ENCODE measurements at regions not wholly inside any gene's neighbourhood (a gene's known extent, or its start where the extent isn't known, plus 50 kb on each side); places are given as distances from the start of the nearest gene placed in this dataset.
A peak's percentile ranks its signal among the peaks of the same experiment; 100 is the strongest.
"Not testable (repeated sequence)": the region's sequence is repeated elsewhere in the genome, so short reads cannot be mapped to it uniquely, and the experiment has no call there.

GRCh38 chr13:80965097-80965496, 624.2 kb upstream of the SPRY2 start:
- H3K9me3 ChIP-seq (replicated peaks) = no peaks in the 10 kb centered on the region

GRCh38 chr13:80962855-80963254, 621.9 kb upstream of the SPRY2 start:
- no peaks in the 10 kb centered on the region for H3K27me3 ChIP-seq
- no peaks in the 10 kb centered on the region for H3K9me3 ChIP-seq (replicated peaks)
- no peaks in the 10 kb centered on the region for H3K36me3 ChIP-seq
- no peak overlapping the region for H3K4me3 ChIP-seq
- H3K27ac ChIP-seq = no peak overlapping the region
- 0 out of 2 replicates have a peak, but pooled peaks cover 5% of the 10 kb centered on the region for H3K4me1 ChIP-seq
- peak in 1 of 2 experiments; percentile 29 for DNase-seq

More at GRCh38 chr13:80965097-80965496, 624.2 kb upstream of the SPRY2 start:
- 0 out of 2 replicates have a peak, but pooled peaks cover 5% of the 10 kb centered on the region for H3K4me1 ChIP-seq
- no peak overlapping the region for H3K27ac ChIP-seq
- H3K4me3 ChIP-seq = no peak overlapping the region
- DNase-seq = no peak
- no peaks in the 10 kb centered on the region for H3K27me3 ChIP-seq
- H3K36me3 ChIP-seq = no peaks in the 10 kb centered on the region

DNA sequence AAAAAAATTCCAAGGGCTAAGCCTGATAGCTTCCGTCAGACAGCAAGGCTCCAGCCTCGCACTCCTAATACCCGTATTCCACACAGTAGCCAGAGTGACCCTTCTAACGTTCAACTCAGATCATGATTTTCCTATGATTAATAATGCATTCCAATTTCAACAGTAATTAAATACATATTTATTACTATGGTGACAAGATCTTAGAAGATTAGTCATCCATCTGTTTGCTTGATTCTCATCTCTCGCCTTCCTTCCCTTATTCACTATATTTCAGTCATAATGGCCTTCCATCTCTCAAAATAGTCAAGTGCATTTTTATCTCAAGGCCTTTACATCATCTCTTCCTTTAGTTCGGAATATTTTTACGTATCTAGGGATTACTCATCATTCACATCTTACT, 621.2 kb upstream of the SPRY2 start:
- H3K36me3 ChIP-seq = no peaks in the 10 kb centered on the region
- 0 out of 2 replicates have a peak, but pooled peaks cover 5% of the 10 kb centered on the region for H3K4me1 ChIP-seq
- DNase-seq = no peak
- no peaks in the 10 kb centered on the region for H3K9me3 ChIP-seq (replicated peaks)
- no peak overlapping the region for H3K27ac ChIP-seq
- no peaks in the 10 kb centered on the region for H3K27me3 ChIP-seq
- H3K4me3 ChIP-seq = no peak overlapping the region

DNA sequence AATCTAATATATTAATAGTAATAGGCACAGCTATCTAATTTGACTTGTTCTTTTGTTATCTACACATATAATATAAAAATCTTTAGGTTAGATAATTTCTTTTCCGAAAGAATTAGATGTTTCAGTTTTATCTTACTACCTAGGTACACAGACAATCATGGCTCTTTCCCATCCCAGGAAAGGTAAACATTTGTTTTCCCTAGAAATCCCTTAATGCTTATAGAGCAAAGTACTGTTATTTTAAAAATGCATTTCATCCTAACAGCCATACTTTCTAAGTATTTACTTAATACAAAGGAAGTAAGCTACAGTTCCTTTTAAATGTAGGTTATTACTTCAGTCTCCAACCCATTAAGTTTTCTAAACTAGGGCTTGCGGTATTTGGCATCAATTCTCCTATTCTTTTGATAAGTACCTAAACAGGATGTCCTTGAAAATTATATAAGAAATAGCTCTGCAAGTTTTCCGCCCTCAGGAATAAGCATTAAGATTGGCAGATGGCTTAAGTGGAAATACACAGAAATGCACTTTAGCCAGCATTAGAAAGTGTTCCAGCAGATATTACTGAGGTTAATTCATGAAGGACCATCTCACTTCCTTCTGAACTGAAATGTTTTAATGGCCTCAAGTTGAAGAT, 616.2 kb upstream of the SPRY2 start:
- no peak overlapping the region for H3K4me3 ChIP-seq
- no peak overlapping the region for H3K27ac ChIP-seq
- H3K9me3 ChIP-seq (replicated peaks) = no peaks in the 10 kb centered on the region
- no peak for DNase-seq
- no peaks in the 10 kb centered on the region for H3K27me3 ChIP-seq
- no peaks in the 10 kb centered on the region for H3K4me1 ChIP-seq
- no peaks in the 10 kb centered on the region for H3K36me3 ChIP-seq

DNA sequence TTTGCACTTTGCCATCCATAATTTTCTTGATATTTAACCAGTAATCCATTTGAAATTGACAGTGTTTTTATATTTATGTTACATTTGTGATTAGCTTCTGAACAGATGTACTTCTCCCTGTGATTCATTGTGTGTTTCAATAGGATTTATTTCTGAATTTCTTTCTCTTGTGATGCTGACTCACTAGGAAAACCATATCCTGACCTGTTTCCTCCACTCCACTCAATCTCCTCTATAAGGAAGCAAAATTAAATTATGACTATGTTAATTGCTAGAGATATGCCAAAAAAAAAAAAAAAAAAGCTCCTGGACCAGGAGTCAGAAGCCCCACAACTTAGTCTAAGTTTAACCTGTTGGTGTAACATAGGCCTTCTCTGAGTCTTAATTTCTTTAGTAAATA, 614.6 kb upstream of the SPRY2 start:
- DNase-seq = no peak

GRCh38 chr13:80952158-80952557, 611.2 kb upstream of the SPRY2 start:
- H3K27me3 ChIP-seq = no peaks in the 10 kb centered on the region
- no peaks in the 10 kb centered on the region; the same call in 1 of the 2 replicates for H3K9me3 ChIP-seq (replicated peaks)
- no peaks in the 10 kb centered on the region for H3K36me3 ChIP-seq
- no peak for DNase-seq
- H3K27ac ChIP-seq = no peak overlapping the region
- H3K4me3 ChIP-seq = no peak overlapping the region
- H3K4me1 ChIP-seq = no peaks in the 10 kb centered on the region

More for the DNA sequence above, 614.6 kb upstream of the SPRY2 start:
- Histone ChIP-seq H3K4me1 (no peaks in the 10 kb centered on the region), H3K27me3 (no peaks in the 10 kb centered on the region), H3K9me3 (replicated peaks) (no peaks in the 10 kb centered on the region), H3K27ac (no peak overlapping the region), H3K4me3 (no peak overlapping the region), H3K36me3 (no peaks in the 10 kb centered on the region)

DNA sequence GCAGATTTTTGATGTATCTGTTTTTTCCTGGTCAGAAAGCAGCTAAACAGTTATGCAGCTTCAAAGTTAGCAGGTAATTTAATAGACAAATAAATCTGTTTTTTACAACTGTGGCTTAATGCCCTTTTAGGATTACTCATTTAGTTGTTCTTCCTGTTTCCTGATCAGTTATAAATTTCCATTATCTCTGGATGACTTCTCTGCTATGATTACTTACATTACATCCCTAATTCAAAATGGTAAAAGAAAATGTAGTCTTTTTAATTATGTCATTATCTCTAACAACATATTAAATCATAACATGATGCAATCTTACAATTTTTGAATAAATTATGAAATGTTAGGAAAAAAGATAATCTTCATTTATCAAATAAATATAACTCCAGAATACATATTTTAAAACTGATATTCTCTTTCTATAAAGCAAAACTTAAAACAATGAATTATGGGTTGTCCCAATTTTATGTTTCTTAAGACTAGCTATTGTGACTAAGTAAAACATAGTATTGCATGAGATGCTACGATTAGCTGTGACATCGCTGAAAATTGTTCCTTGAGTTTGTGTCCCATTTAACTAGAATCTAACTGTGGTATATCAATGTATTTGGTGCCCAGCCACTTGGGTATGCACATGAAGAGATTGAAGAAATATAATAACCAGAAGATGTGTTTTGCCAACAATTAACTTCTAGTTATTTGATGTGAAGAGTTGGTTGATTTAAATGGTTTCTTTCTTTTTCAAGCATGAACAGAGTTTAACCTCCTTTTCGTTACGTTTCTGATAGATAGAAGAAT, 605.3 kb upstream of the SPRY2 start:
- Histone ChIP-seq H3K27me3 (no peaks in the 10 kb centered on the region), H3K36me3 (no peaks in the 10 kb centered on the region), H3K4me3 (no peak overlapping the region), H3K4me1 (peaks cover 16% of the 10 kb centered on the region), H3K27ac (no peak overlapping the region), H3K9me3 (replicated peaks) (no peaks in the 10 kb centered on the region; the same call in 1 of the 2 replicates)
- DNase-seq = no peak

- peak; percentile 66 to 84 for DNase-seq
Observed at GRCh38 chr13:80945328-80945727, 604.4 kb upstream of the SPRY2 start.

DNA sequence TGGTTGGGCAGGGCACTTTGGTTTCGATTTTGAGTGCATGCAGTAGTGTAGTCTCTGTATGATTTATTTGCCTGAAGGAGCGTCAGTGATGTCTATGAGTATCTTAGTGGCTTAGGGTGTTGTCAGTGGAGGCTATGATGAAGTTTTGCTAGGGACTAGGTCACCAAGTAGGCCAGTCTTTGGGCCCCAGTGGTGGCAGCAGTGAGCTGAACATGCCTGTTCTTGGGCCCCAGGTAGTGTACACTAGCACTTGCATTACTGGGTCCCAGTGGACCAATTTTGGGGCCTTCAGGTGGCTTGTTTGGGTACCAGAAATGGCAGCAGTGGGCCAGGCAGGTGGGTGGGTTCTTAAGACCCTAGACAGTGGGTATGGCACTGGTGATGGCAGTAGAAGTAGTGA, 598.7 kb upstream of the SPRY2 start:
- peaks cover under 1% of the 10 kb centered on the region for H3K4me1 ChIP-seq
- H3K27me3 ChIP-seq = no peaks in the 10 kb centered on the region
- H3K4me3 ChIP-seq = no peak overlapping the region
- no peaks in the 10 kb centered on the region for H3K9me3 ChIP-seq (replicated peaks)
- no peak for DNase-seq
- no peak overlapping the region for H3K27ac ChIP-seq
- H3K36me3 ChIP-seq = no peaks in the 10 kb centered on the region

More at GRCh38 chr13:80945328-80945727, 604.4 kb upstream of the SPRY2 start:
- H3K27ac ChIP-seq = peak overlapping the region; percentile 35
- no peaks in the 10 kb centered on the region; the same call in 1 of the 2 replicates for H3K9me3 ChIP-seq (replicated peaks)
- H3K27me3 ChIP-seq = no peaks in the 10 kb centered on the region
- peaks cover 16% of the 10 kb centered on the region for H3K4me1 ChIP-seq
- H3K4me3 ChIP-seq = no peak overlapping the region
- H3K36me3 ChIP-seq = no peaks in the 10 kb centered on the region

DNA sequence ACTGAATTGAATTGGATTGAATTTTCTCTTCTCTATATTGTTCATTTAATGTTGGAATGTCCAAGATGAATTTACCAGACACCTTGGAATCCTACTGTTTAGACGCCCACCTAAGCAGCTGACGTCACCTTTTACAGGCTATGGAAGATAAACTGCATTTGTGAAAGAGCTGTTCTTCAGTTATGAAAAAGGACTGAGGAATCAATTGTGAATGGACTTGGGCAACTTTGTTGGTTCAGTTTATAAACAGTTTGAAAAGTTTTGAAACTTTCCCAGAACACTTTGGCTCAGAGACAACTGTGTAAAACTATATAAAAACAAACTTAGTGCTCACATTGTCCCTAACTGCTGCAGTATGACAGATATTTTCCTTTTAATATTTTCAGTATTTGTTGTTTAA, 590.8 kb upstream of the SPRY2 start:
- Histone ChIP-seq H3K36me3 (no peaks in the 10 kb centered on the region), H3K27ac (no peak overlapping the region), H3K4me1 (no peaks in the 10 kb centered on the region), H3K4me3 (no peak overlapping the region), H3K27me3 (no peaks in the 10 kb centered on the region), H3K9me3 (replicated peaks) (no peaks in the 10 kb centered on the region)
- no peak for DNase-seq

DNA sequence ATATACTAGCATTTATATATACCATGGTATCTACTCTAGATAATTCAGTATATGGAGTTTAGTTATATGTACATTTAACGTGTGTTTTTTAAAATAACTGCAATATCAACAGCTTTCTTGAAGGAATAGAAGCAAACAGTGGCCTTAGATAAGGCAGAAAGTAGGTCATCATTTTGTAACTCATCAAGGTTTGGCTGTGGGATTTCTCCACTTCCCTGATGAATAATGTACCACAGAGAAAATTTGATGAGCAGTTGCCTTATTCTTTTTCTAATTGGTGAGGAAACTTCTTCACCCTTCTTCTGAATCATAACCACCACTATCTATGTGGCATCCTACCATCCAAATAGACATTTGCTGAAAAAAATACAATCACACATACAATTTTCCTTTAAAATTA, 590.2 kb upstream of the SPRY2 start:
- H3K9me3 ChIP-seq (replicated peaks) = no peaks in the 10 kb centered on the region
- H3K36me3 ChIP-seq = no peaks in the 10 kb centered on the region
- DNase-seq = no peak
- no peak overlapping the region for H3K4me3 ChIP-seq
- H3K27ac ChIP-seq = no peak overlapping the region
- H3K4me1 ChIP-seq = no peaks in the 10 kb centered on the region
- H3K27me3 ChIP-seq = no peaks in the 10 kb centered on the region

DNA sequence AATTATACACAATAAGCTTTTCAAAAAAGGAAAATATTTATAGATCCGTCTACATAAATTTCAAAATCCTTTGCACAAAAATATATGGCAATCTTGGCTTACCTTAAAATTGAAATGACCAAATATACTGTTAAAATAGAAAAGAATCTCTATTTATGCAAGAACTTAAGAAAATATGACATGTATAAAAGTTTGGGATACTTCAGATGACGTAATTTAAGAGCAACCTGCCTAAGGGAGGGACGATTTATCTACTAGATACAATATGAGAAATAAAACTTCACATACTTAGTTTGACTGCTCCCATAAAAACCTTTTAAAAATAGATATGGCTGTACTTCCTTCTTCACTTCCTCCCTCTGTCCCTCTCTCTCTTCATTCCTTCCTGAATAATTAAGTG, 587.3 kb upstream of the SPRY2 start:
- Histone ChIP-seq H3K27me3 (no peaks in the 10 kb centered on the region), H3K4me3 (no peak overlapping the region), H3K9me3 (replicated peaks) (no peaks in the 10 kb centered on the region), H3K4me1 (no peaks in the 10 kb centered on the region), H3K36me3 (no peaks in the 10 kb centered on the region), H3K27ac (no peak overlapping the region)
- DNase-seq = no peak

DNA sequence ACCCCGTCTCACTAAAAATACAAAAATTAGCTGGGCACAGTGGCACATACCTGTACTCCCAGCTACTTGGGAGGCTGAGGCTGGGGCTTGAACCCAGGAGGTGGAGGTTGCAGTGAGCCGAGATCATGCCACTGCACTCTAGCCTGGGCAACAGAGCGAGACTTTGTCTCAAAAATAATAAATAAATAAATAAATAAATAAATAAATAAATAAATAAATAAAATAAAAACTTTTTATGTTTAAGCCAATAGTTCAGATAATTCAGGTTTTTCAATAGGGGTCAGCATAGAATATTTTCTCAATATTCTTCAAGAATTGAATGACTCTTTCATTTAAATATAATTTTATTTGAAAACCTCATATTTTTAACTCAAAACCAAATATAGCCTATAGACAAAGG, 585.1 kb upstream of the SPRY2 start:
- not testable (repeated sequence) for H3K27ac ChIP-seq; H3K9me3 ChIP-seq (replicated peaks); H3K4me1 ChIP-seq; H3K4me3 ChIP-seq; H3K27me3 ChIP-seq; DNase-seq; H3K36me3 ChIP-seq

- Histone ChIP-seq H3K27me3 (no peaks in the 10 kb centered on the region), H3K27ac (no peak overlapping the region), H3K4me1 (no peaks in the 10 kb centered on the region), H3K9me3 (replicated peaks) (no peaks in the 10 kb centered on the region), H3K4me3 (no peak overlapping the region), H3K36me3 (no peaks in the 10 kb centered on the region)
- DNase-seq = no peak
Observed at GRCh38 chr13:80924596-80924995, 583.7 kb upstream of the SPRY2 start.

DNA sequence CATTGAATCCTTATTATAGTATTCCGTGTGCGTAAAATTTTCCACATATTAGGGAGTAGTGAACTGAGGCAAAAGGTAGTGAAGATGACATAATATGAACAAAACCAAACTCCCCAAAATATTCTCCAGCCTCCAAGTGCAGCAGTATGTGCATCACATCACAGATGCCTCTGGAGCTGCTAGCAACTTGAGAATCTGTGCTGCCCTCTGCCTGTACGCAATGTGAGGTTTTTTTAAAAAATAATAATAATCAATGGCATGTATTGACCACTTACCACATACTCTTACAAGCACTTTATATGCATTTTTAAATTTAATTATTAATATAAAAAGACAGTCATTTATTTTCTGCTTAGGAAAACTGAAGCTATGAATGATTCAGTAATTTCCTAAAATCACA, 583.0 kb upstream of the SPRY2 start:
- no peaks in the 10 kb centered on the region for H3K9me3 ChIP-seq (replicated peaks)
- no peaks in the 10 kb centered on the region for H3K4me1 ChIP-seq
- peak in 1 of 2 experiments; percentile 10 for DNase-seq
- H3K27ac ChIP-seq = no peak overlapping the region
- H3K4me3 ChIP-seq = no peak overlapping the region
- H3K27me3 ChIP-seq = no peaks in the 10 kb centered on the region
- H3K36me3 ChIP-seq = no peaks in the 10 kb centered on the region
